Esophagus squamous epithelium (tissue), 4 donors: ENCODE measurements at regions not wholly inside any gene's neighbourhood (a gene's known extent, or its start where the extent isn't known, plus 50 kb on each side); places are given as distances from the start of the nearest gene placed in this dataset.

ENCODE experiments used
- POLR2A ChIP-seq, 4 donors: fragments of 450-650 bp; IDR thresholded peaks; one replicate each; pipeline ENCODE4 v1.6.1; 2017; ENCODE audit warnings: antibody characterized with exemption in 4 of 4, mild to moderate bottlenecking in 4 of 4, moderate library complexity in 3 of 4
- TF ChIP-seq, protein P1 (sequence below), 6 experiments: fragments of 450-650 bp in 4 of 6; fragments of 200-600 bp in 2 of 6; sonication (generic) in 2 of 6; IDR thresholded peaks; one replicate each; pipeline ENCODE4 v1.5.1; 2016 to 2019; ENCODE audit warnings: antibody characterized with exemption in 6 of 6, mild to moderate bottlenecking in 4 of 6, moderate library complexity in 4 of 6

DNA sequence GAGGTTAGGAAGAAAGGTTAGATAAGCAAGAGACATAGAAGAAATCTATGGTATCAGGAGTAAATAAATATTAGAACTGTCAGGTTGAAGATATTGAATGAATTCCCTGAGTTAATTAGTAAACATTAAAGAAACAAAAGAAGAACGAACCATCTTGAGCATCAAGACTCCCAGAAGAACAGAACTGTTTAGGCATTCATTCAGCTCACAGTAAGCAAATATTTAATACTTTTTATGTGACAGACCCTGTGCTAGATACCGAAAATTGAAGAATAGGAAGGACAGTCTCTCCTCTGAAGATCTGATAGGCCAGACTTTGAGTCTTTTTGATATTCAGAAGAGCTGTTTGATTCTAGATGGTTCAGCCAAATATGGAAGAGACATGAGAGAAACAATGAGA, 731.5 kb downstream of the XPNPEP1 start:
- TF ChIP-seq, protein P1, sequence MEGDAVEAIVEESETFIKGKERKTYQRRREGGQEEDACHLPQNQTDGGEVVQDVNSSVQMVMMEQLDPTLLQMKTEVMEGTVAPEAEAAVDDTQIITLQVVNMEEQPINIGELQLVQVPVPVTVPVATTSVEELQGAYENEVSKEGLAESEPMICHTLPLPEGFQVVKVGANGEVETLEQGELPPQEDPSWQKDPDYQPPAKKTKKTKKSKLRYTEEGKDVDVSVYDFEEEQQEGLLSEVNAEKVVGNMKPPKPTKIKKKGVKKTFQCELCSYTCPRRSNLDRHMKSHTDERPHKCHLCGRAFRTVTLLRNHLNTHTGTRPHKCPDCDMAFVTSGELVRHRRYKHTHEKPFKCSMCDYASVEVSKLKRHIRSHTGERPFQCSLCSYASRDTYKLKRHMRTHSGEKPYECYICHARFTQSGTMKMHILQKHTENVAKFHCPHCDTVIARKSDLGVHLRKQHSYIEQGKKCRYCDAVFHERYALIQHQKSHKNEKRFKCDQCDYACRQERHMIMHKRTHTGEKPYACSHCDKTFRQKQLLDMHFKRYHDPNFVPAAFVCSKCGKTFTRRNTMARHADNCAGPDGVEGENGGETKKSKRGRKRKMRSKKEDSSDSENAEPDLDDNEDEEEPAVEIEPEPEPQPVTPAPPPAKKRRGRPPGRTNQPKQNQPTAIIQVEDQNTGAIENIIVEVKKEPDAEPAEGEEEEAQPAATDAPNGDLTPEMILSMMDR (IDR thresholded peaks at IDR 0.05), result no peak
- no peak for TF ChIP-seq POLR2A (IDR thresholded peaks at IDR 0.05)
